Activated naive CD4-positive, alpha-beta T cell treated with anti-CD3 and anti-CD28 coated beads for 36 hours (primary cell): ENCODE measurements at regions not wholly inside any gene's neighbourhood (a gene's known extent, or its start where the extent isn't known, plus 50 kb on each side); places are given as distances from the start of the nearest gene placed in this dataset.

ENCODE experiments used
- CTCF ChIA-PET: fragments of 350-600 bp; sonication (Branson Sonifier 250); formaldehyde crosslinking; loops from one replicate; lab custom pipeline; 2021; ENCODE audit warnings: antibody characterized with exemption; lab: Charles Lee
- DNase-seq: peaks from one replicate; pipeline ENCODE4 v3.0.0-alpha.2; 2020
- H3K27ac Mint-ChIP-seq: one replicate; pipeline ENCODE4 v1.8.0; 2021; ENCODE audit warnings: mild to moderate bottlenecking, mixed read lengths
- H3K27me3 Mint-ChIP-seq: one replicate; pipeline ENCODE4 v1.8.0; 2021; ENCODE audit warnings: low read depth, mixed read lengths
- H3K36me3 Mint-ChIP-seq: one replicate; pipeline ENCODE4 v1.8.0; 2021; ENCODE audit warnings: low read depth, mixed read lengths
- H3K4me1 Mint-ChIP-seq: one replicate; pipeline ENCODE4 v1.8.0; 2021; ENCODE audit warnings: low read depth, mixed read lengths
- H3K4me3 Mint-ChIP-seq: one replicate; pipeline ENCODE4 v1.8.0; 2021; ENCODE audit warnings: mild to moderate bottlenecking, moderate library complexity, mixed read lengths
- H3K9me3 Mint-ChIP-seq: one replicate; pipeline ENCODE4 v1.8.0; 2021; ENCODE audit warnings: mixed read lengths
- intact Hi-C: fragments of 100-400 bp; cut with micrococcal nuclease; formaldehyde crosslinking; loops from one replicate; pipeline ENCODE4 v1.15.1; 2023

DNA sequence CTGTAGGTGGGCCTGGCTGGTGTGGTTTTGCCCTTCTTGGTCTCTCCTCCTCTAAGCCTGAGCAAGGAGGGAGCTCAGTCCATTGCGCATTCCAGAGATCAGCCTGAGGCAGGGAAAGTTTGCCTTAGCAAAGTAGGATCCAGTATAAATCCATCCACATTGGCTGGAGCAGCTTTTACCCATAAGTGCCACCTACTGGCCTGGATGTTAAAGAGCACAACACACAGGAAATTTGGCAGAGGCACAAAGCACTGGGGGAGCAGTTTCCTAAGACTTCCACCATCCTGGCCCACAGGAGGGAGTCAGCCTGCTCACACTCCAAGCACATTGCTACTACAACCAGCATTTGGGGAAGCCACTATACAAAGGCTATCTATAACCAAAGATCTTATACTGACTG, 1124.2 kb downstream of the SLITRK1 start:
- no peaks in the 10 kb centered on the region for H3K4me1 Mint-ChIP-seq
- intact Hi-C loops: no loop called here
- H3K36me3 Mint-ChIP-seq: no peaks in the 10 kb centered on the region
- no peak overlapping the region for H3K27ac Mint-ChIP-seq
- CTCF ChIA-PET: no interaction called here
- H3K9me3 Mint-ChIP-seq: no peaks in the 10 kb centered on the region
- DNase-seq: no peak
- H3K27me3 Mint-ChIP-seq: no peaks in the 10 kb centered on the region
- no peak overlapping the region for H3K4me3 Mint-ChIP-seq

DNA sequence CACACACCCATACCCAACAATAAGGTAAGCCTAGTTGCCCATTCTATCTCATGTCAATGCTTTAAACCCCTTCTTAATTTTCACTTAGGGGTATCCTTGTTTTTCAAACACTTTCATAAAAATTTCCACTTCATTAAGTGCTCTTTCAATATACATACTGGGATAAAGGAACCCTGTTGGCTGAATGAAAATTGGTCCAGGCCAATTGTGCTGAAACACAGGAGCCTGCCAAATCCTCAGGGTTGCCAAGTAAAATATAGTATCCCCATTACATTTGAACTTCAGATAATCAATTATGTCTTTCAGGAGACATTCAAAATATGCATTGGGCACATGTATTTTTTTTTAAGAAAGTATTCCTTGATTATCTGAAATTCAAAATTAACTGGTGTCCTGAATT, 1131.1 kb downstream of the SLITRK1 start:
- intact Hi-C loops: no loop called here
- CTCF ChIA-PET: no interaction called here
- no peaks in the 10 kb centered on the region for H3K4me1 Mint-ChIP-seq
- H3K27ac Mint-ChIP-seq: no peak overlapping the region
- H3K4me3 Mint-ChIP-seq: no peak overlapping the region
- DNase-seq: no peak
- no peaks in the 10 kb centered on the region for H3K27me3 Mint-ChIP-seq
- H3K9me3 Mint-ChIP-seq: no peaks in the 10 kb centered on the region
- no peaks in the 10 kb centered on the region for H3K36me3 Mint-ChIP-seq

DNA sequence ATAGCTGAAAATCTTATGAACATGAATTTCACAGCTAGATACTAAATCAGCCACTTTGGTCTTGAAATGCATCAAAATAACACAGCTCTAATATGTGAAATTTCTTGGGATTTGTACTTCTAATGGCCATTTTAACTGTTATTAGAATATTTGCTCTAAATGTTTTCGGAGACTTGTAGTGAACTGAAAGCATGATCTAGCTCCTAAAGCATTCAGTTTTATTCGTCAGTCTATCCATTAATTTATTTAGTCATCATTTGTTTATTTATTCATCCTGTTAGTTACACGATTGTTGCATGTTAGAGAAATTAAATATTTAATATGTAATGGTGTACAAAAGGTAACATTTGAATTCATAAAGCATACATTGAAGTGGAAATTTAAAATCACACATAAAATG, 1132.7 kb downstream of the SLITRK1 start:
- H3K4me1 Mint-ChIP-seq: no peaks in the 10 kb centered on the region
- CTCF ChIA-PET: no interaction called here
- H3K27me3 Mint-ChIP-seq: no peaks in the 10 kb centered on the region
- intact Hi-C loops: no loop called here
- no peaks in the 10 kb centered on the region for H3K9me3 Mint-ChIP-seq
- no peak overlapping the region for H3K4me3 Mint-ChIP-seq
- no peaks in the 10 kb centered on the region for H3K36me3 Mint-ChIP-seq
- no peak for DNase-seq
- no peak overlapping the region for H3K27ac Mint-ChIP-seq

DNA sequence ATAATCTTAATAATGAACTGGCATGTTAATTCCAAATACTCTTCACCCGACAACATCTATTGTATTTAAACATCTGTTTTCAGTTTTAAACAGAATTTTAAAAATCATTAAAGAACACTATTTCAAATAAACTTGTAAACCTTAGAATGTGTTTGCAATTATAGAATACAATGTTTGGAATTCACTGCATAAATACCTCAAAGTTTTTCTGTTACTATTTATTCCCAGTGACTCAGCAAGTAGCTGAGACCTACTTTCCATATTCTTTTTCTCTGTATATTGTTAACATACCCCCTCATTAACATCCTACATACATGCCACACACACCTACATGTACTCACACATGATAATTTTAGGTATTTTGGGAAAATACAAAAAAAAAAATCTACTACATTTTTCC, 1134.3 kb downstream of the SLITRK1 start:
- Mint-ChIP-seq H3K27me3 (no peaks in the 10 kb centered on the region), H3K9me3 (no peaks in the 10 kb centered on the region), H3K4me1 (no peaks in the 10 kb centered on the region), H3K27ac (no peak overlapping the region), H3K4me3 (no peak overlapping the region), H3K36me3 (no peaks in the 10 kb centered on the region)
- CTCF ChIA-PET: no interaction called here
- intact Hi-C loops: no loop called here
- DNase-seq: no peak

DNA sequence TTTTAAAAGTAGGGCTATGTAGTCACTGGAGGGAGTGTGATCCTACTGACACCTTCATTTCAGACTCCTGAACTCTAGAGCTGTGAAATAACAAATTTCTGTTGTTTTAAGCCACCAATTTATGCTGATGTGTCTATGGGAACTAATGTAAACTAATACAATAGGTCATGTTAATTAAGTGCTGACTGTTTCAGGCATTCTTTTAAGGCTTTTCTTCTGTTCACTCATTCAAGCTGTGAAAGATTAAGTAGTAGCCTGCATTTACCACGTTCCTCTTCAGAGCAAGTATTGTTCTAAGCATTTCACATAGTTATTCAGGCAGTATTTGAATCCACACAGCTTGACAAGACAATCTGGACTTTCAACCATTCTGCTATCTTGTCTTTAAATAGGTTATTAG, 1135.0 kb downstream of the SLITRK1 start:
- H3K4me3 Mint-ChIP-seq: no peak overlapping the region
- intact Hi-C loops: no loop called here
- CTCF ChIA-PET: no interaction called here
- no peaks in the 10 kb centered on the region for H3K4me1 Mint-ChIP-seq
- no peaks in the 10 kb centered on the region for H3K9me3 Mint-ChIP-seq
- no peak overlapping the region for H3K27ac Mint-ChIP-seq
- H3K27me3 Mint-ChIP-seq: no peaks in the 10 kb centered on the region
- no peak for DNase-seq
- H3K36me3 Mint-ChIP-seq: no peaks in the 10 kb centered on the region

DNA sequence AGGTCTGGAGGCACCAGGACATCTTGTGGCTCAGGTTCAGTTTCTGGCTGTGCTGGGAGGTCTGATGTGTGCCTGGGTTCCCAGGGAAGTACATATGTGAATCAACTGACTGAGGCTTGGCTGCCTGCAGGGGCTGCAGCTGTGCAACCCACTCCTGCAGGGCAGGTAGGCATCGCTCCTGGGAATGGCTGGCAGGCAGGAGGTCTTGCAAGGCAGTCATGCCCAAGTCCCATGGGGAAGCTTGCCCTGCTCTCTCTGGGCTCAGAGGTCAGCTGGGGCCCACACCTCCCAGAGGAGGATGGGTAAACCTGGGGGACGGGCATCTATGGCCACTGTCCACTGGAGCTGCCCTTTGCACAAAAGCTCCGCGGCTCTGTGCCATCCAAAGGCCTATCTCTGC, 1141.8 kb downstream of the SLITRK1 start:
- intact Hi-C loops: no loop called here
- no peak overlapping the region for H3K27ac Mint-ChIP-seq
- no peaks in the 10 kb centered on the region for H3K4me1 Mint-ChIP-seq
- H3K4me3 Mint-ChIP-seq: no peak overlapping the region
- H3K36me3 Mint-ChIP-seq: no peaks in the 10 kb centered on the region
- peaks cover 12% of the 10 kb centered on the region for H3K9me3 Mint-ChIP-seq
- CTCF ChIA-PET: no interaction called here
- H3K27me3 Mint-ChIP-seq: no peaks in the 10 kb centered on the region
- no peak for DNase-seq

DNA sequence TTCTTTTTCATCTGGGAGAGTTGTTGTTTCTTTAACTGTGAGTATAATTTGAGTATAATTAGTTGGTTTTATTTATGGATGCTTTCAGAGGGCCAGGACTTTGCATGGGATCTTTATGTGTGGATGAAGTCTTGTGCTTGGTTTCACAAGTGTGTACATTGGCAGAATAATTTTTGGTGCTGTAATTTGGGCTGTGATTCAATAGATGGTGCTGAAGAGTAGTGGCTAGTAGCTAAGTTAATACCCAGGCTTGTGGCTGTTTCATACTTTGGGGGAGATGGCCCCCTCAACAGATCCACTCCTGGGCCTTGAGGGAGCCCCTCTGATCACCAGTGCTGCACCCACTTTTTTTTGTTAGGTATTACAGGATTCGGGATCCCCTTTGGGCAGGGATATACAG, 1142.4 kb downstream of the SLITRK1 start:
- peaks cover 16% of the 10 kb centered on the region for H3K9me3 Mint-ChIP-seq
- no peaks in the 10 kb centered on the region for H3K36me3 Mint-ChIP-seq
- no peaks in the 10 kb centered on the region for H3K4me1 Mint-ChIP-seq
- DNase-seq: no peak
- intact Hi-C loops: no loop called here
- H3K27me3 Mint-ChIP-seq: no peaks in the 10 kb centered on the region
- H3K4me3 Mint-ChIP-seq: no peak overlapping the region
- CTCF ChIA-PET: interaction anchor here (1.1 kb wide), 1 partner anchor 12 kb away, joined by 3 read pairs; no protein-coding TSS in a partner anchor
- no peak overlapping the region for H3K27ac Mint-ChIP-seq

DNA sequence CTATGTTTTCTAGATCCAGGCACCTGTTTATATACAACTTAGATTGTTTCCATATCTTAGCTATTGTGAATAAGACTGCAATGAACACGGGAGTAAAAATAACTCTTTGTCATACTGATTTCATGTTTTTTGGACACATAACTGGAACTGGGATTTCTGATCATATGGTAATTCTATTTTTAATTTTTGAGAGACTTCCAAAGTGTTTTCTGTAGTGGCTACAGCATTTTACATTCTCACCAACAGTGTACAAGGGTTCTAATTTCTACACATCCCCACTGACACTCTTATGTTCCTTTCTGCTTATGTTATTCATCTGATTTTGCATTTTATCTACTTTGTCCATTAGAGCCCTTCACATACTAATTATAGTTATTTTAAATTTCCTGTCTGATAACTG, 1152.9 kb downstream of the SLITRK1 start:
- intact Hi-C loops: no loop called here
- Mint-ChIP-seq H3K4me3 (no peak overlapping the region), H3K27ac (no peak overlapping the region), H3K27me3 (no peaks in the 10 kb centered on the region), H3K36me3 (no peaks in the 10 kb centered on the region), H3K4me1 (no peaks in the 10 kb centered on the region), H3K9me3 (no peaks in the 10 kb centered on the region)
- DNase-seq: no peak
- CTCF ChIA-PET: no interaction called here

DNA sequence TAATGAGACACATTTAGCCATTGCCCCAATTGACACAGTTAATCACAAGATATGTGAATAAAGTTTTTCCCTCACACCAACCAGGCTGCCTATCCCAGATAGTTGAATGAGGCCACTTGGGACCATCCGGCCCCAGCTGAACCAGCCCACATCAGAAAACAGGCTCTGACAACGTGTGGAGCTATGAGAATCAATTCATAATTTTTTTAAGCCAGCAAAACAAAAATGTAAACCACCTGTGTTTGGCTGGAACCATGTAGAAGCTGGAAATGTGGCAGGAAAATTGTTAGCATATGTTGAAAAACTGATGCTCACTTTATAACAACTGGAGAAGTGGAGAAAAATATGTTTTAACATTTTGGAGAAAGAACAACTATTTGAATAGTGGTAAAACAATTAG, 1161.3 kb downstream of the SLITRK1 start:
- Mint-ChIP-seq H3K36me3 (no peaks in the 10 kb centered on the region), H3K4me3 (no peak overlapping the region), H3K27me3 (no peaks in the 10 kb centered on the region), H3K4me1 (no peaks in the 10 kb centered on the region), H3K27ac (no peak overlapping the region), H3K9me3 (no peaks in the 10 kb centered on the region)
- DNase-seq: no peak
- intact Hi-C loops: no loop called here
- CTCF ChIA-PET: no interaction called here

DNA sequence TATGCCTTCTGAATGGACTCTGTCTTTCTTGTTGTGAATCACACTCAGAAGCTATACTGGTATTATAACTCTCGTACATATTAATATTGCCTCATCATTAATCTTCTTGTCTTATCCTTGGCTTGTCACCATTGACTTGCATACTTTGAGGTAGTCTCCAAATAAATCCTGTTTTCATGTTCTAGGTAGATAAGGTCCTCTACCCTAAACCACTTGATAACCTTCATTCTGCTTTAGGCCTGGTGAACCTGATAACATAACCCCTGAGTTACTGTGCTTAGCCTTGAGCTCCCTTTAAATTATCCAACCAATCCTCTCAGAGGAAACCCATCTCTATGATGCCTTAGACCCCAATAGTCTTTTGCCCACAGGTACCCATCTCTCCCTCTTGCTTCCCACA, 1162.3 kb downstream of the SLITRK1 start:
- CTCF ChIA-PET: no interaction called here
- DNase-seq: no peak
- intact Hi-C loops: no loop called here
- Mint-ChIP-seq H3K9me3 (no peaks in the 10 kb centered on the region), H3K4me3 (no peak overlapping the region), H3K27ac (no peak overlapping the region), H3K4me1 (no peaks in the 10 kb centered on the region), H3K27me3 (no peaks in the 10 kb centered on the region), H3K36me3 (no peaks in the 10 kb centered on the region)

DNA sequence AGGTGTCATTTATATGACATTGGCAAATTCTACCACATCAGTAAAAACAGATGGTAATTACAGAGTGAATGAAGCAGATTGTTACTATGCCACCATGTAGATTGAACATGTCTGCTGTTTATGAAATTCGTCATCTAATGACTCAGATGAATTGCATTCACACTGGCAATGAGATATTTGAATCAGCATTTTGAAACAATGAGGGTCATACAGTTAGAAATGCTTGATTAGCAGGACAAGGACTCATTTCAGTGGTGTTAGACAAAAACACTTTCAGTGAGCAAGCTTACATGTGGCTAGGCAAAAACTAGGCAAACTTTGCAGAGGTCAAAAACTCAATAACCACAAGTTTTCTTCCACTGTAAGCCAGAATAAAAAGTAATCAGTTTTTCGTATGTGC, 1165.0 kb downstream of the SLITRK1 start:
- no peak for DNase-seq
- Mint-ChIP-seq H3K36me3 (no peaks in the 10 kb centered on the region), H3K9me3 (no peaks in the 10 kb centered on the region), H3K4me3 (no peak overlapping the region), H3K27ac (no peak overlapping the region), H3K4me1 (no peaks in the 10 kb centered on the region), H3K27me3 (no peaks in the 10 kb centered on the region)
- CTCF ChIA-PET: no interaction called here
- intact Hi-C loops: no loop called here

DNA sequence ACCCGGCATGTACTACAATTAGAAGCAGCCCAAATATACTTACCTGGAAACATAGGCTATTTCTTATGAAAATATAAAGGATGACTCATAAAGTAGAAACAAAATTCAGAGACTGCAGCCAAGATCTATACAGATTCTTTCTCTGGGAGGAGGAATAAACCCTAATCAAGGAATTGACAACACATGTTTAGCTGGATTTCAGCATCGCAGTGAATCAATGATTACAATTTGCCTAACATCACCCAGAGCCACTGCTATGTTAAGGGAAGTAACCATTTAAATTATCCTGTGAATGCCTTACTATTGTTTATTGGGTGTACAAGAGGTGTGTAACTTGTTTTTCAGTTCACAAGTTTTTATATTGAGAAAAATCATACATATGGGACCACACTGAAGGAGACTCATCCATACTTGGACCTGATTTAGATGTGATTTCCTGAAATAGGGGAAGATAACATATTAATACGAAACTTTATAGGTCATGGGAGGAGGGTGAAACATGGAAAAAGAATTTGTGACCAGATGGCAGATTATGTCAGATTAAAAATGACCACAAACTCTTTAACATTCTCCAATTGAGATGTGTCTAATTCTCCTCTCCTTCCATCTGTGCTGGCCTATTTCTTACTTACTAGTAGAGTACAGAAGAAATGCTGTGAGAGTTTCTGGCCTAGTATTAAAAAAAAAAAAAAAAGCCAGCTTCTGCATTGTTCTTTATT, 1168.4 kb downstream of the SLITRK1 start:
- Mint-ChIP-seq H3K27ac (no peak overlapping the region), H3K36me3 (no peaks in the 10 kb centered on the region), H3K4me1 (no peaks in the 10 kb centered on the region), H3K9me3 (no peaks in the 10 kb centered on the region), H3K4me3 (no peak overlapping the region), H3K27me3 (no peaks in the 10 kb centered on the region)
- intact Hi-C loops: no loop called here
- no peak for DNase-seq
- CTCF ChIA-PET: no interaction called here

DNA sequence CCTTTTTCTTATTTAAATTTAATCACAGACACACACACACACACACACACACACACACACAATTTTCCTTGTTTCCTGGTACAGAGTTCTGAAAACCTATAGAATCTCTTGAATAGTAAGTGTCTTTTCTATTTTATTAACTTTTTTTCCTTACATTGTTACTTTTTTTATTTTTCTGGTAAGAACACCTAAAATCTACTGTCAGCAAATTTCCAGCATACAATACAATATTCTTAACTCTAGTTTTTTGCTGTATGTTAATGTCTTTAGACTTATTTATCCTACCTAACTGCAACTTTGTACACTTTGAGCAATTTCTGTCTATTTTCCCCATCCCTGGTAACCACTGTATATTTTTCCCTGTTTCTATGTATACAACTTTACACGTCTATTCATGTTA, 1179.8 kb downstream of the SLITRK1 start:
- Mint-ChIP-seq H3K4me3 (no peak overlapping the region), H3K9me3 (no peaks in the 10 kb centered on the region), H3K36me3 (no peaks in the 10 kb centered on the region), H3K27ac (no peak overlapping the region), H3K4me1 (no peaks in the 10 kb centered on the region), H3K27me3 (no peaks in the 10 kb centered on the region)
- DNase-seq: no peak
- CTCF ChIA-PET: no interaction called here
- intact Hi-C loops: no loop called here
